ENCODE measurements at regions not wholly inside any gene's neighbourhood (a gene's known extent, or its start where the extent isn't known, plus 50 kb on each side); places are given as distances from the start of the nearest gene placed in this dataset.

DNA sequence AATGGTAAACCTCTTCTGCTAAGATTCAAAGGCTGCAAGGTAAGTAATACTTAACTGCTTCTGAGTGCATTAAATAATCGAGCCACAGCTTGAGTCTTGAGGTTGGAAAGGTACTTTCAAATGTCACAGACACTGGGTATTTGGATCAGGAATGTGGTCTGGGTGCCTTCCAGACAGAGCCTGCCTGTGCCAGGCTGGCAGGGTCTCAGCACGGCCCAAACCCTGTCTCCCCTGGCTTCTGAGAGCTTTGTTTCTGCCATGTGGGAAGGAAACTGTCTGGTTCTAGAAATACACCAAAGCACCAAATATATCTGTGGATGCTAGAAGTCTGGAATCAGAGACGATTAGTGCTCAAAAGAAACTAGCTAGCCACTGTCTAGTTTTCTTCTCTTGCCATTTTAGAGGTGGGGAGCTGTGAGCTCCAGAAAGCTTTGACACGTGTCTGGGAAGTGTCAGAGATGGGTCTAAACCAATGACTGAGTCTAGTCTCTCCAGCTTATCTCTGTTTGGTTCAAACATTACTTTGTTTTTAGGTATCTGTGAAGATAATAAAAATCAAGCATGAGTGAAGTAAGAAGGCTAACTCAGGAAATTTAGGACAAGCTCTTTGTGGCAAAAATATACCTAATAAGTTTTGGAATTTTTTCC lies 162.8 kb downstream of the CYP26A1 start:
- DNase-seq: no peak
- Histone ChIP-seq H3K36me3 (replicated peaks in 1 of 2; ENCODE audit: insufficient read depth in 1 of 2, low read depth in 2 of 2) (no peaks in the 10 kb centered on the region), H3K27me3 (no peaks in the 10 kb centered on the region), H3K4me1 (no peaks in the 10 kb centered on the region), H3K4me3 (no peak overlapping the region), H3K27ac (no peak overlapping the region), H3K9me3 (no peaks in the 10 kb centered on the region)
- intact Hi-C loops (cut with DNase I): no loop called here
- ATAC-seq: no peak
- 52 to 66% methylated on average over 4 of the region's 4 CpGs for WGBS, 2 donors
- TF ChIP-seq, protein P1, sequence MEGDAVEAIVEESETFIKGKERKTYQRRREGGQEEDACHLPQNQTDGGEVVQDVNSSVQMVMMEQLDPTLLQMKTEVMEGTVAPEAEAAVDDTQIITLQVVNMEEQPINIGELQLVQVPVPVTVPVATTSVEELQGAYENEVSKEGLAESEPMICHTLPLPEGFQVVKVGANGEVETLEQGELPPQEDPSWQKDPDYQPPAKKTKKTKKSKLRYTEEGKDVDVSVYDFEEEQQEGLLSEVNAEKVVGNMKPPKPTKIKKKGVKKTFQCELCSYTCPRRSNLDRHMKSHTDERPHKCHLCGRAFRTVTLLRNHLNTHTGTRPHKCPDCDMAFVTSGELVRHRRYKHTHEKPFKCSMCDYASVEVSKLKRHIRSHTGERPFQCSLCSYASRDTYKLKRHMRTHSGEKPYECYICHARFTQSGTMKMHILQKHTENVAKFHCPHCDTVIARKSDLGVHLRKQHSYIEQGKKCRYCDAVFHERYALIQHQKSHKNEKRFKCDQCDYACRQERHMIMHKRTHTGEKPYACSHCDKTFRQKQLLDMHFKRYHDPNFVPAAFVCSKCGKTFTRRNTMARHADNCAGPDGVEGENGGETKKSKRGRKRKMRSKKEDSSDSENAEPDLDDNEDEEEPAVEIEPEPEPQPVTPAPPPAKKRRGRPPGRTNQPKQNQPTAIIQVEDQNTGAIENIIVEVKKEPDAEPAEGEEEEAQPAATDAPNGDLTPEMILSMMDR (IDR thresholded peaks at IDR 0.05): no peak
- no peak for TF ChIP-seq POLR2A (IDR thresholded peaks at IDR 0.05)

DNA sequence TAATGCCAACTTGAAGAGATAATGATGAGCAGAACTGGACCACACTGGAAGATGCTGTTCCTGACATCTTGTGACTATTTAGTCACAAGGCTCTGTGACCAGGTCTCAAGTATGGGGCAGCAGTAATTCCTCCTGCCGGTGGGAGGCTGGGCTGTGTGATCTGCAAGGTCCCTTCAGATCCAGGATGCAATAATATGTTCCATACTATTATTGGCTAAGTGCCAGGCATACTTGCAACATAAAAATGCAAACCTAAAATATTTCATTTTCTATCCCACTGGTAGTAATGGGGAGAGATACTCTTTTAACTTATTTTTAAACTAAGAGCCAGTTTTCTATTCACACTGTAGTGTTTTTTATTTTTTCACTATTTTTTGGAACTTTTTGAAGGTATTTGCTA lies 171.5 kb downstream of the CYP26A1 start:
- intact Hi-C loops (cut with DNase I): no loop called here
- Histone ChIP-seq H3K4me3 (no peak overlapping the region), H3K9me3 (no peaks in the 10 kb centered on the region), H3K4me1 (no peaks in the 10 kb centered on the region), H3K36me3 (replicated peaks in 1 of 2; ENCODE audit: insufficient read depth in 1 of 2, low read depth in 2 of 2) (no peaks in the 10 kb centered on the region), H3K27ac (no peak overlapping the region), H3K27me3 (no peaks in the 10 kb centered on the region)
- ATAC-seq (no peak), DNase-seq (no peak)
- no peak for TF ChIP-seq POLR2A (IDR thresholded peaks at IDR 0.05)
- 50 to 60% methylated on average over 1 of the region's 1 CpG for WGBS, 2 donors

DNA sequence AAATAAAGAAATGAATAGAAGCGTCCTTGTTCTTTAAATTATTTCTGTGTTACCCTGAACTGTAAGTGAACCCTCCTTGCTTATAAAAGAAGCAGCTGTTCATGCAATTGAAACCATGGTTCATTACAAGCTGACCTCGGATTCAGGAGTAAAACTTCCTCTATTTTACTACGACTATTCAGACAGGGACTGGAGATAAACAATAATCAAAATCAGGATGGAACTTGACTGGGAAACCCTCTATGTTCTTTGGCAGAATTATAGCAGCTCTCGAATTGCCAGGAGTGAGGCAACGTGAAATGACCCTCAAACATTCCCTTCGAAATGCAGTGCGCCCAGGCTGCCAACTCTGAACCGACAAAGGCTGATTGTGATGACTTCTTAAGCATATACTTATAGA lies 172.1 kb downstream of the CYP26A1 start:
- intact Hi-C loops (cut with DNase I): no loop called here
- no peaks in the 10 kb centered on the region for H3K4me1 ChIP-seq
- 25 to 42% methylated on average over 8 of the region's 8 CpGs for WGBS, 2 donors
- no peak overlapping the region for H3K4me3 ChIP-seq
- TF ChIP-seq POLR2A (IDR thresholded peaks at IDR 0.05): no peak
- TF ChIP-seq, protein P1 (IDR thresholded peaks at IDR 0.05): no peak
- no peaks in the 10 kb centered on the region for H3K36me3 ChIP-seq (replicated peaks in 1 of 2; ENCODE audit: insufficient read depth in 1 of 2, low read depth in 2 of 2)
- H3K9me3 ChIP-seq: no peaks in the 10 kb centered on the region
- H3K27ac ChIP-seq: no peak overlapping the region
- DNase-seq (no peak), ATAC-seq (no peak)
- H3K27me3 ChIP-seq: no peaks in the 10 kb centered on the region

DNA sequence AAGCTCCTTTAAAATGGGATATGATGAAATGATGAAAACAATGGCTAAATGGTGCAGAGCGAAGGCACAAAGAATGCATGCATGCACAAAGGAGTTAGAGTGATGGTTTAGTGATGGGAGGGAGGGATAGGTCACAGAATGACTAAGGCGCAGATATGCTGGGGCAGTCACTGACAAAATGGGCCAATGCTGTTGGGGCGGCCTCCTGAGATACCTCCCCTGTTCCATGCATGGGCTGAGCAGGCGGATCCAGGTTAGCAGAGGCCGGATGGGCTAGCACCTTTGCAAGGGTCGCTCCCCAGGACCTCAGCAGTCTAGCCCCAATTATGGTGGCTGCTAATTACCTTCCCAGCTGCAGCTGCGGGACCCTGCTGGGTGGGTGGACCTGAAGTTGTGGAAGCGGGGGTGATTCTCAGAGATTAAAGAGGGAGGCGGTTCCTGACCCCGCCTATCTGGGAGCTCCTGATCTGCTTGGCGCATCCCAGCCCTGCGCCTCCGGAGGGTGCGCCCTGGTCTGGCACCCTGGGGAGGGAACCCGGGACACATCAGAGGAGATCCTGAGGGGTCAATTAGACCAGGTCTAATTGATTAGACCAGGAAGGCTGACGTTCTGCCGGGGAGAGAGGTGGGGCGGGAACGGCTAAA lies 175.0 kb downstream of the CYP26A1 start:
- Histone ChIP-seq H3K27ac (no peak overlapping the region), H3K4me3 (no peak overlapping the region), H3K36me3 (replicated peaks in 1 of 2; ENCODE audit: insufficient read depth in 1 of 2, low read depth in 2 of 2) (no peaks in the 10 kb centered on the region), H3K27me3 (no peaks in the 10 kb centered on the region), H3K9me3 (no peaks in the 10 kb centered on the region), H3K4me1 (no peaks in the 10 kb centered on the region)
- no peak for TF ChIP-seq POLR2A (IDR thresholded peaks at IDR 0.05)
- TF ChIP-seq, protein P1 (IDR thresholded peaks at IDR 0.05): no peak
- 37 to 66% methylated on average over 11 to 19 of the region's 19 CpGs for WGBS, 2 donors
- ATAC-seq (no peak), DNase-seq (no peak)
- intact Hi-C loops (cut with DNase I): no loop called here

DNA sequence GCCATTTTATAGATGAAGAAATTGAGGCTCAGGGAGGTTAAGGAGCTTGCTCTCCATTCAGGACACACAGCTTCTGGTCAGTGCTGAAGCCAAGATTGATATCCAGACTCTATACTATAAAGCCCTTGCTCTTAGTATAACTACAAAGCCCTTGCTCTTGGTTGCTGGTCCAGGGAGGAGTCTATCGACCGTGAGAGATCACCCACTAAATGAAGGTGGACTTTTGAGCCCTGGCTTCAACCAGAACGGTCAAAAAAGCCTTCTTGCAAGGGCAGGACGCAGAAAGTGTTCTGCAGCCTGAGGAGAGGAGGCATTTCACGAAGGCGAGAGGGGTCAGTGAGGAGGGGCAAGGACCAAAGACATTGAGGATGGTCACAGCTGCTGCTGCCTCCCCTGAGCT lies 176.3 kb downstream of the CYP26A1 start:
- DNase-seq (no peak), ATAC-seq (no peak)
- TF ChIP-seq, protein P1 (IDR thresholded peaks at IDR 0.05): no peak
- TF ChIP-seq POLR2A (IDR thresholded peaks at IDR 0.05): no peak
- Histone ChIP-seq H3K36me3 (replicated peaks in 1 of 2; ENCODE audit: insufficient read depth in 1 of 2, low read depth in 2 of 2) (no peaks in the 10 kb centered on the region), H3K4me1 (no peaks in the 10 kb centered on the region), H3K9me3 (no peaks in the 10 kb centered on the region), H3K27ac (no peak overlapping the region), H3K4me3 (no peak overlapping the region), H3K27me3 (no peaks in the 10 kb centered on the region)
- 59 to 74% methylated on average over 6 of the region's 6 CpGs for WGBS, 2 donors
- intact Hi-C loops (cut with DNase I): no loop called here

Data from body of pancreas (tissue), 4 donors.